HG03521 (cell line): ENCODE measurements at regions not wholly inside any gene's neighbourhood (a gene's known extent, or its start where the extent isn't known, plus 50 kb on each side); places are given as distances from the start of the nearest gene placed in this dataset.
"Not testable (repeated sequence)": the region's sequence is repeated elsewhere in the genome, so short reads cannot be mapped to it uniquely, and the experiment has no call there.

Experiments
- ATAC-seq: cut with Tn5 transposase; IDR thresholded peaks from one replicate; pipeline ENCODE4 v1.9.1; 2021; ENCODE audit warnings: mild to moderate bottlenecking, moderate library complexity; ENCODE audit not compliant: unreplicated experiment

- no peak for ATAC-seq
Observed at GRCh38 chr10:36026656-36027390, 384.7 kb upstream of the FZD8 start.

- no peak for ATAC-seq
Observed at GRCh38 chr10:36026081-36026480, 384.0 kb upstream of the FZD8 start.

- ATAC-seq = no peak
Observed at GRCh38 chr10:36023939-36024338, 381.8 kb upstream of the FZD8 start.

DNA sequence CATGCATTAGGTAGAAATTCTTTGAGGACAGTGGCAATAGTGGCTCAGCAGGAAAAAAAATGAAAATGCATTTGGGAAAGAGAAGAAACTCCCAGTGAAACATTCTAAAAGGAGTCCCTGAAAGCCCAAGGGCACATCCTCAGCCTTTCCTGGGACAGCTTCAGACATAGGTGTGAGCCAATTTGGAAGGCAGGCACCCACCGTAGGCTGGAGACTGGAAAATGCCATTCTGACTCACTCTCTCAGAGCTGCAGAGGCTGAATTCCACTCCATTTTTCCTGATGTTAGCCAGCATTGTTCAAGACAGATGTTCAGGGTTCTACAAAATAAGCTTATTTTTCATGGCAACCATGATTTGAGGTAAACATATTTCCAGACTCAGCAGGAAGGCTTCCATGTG is 379.0 kb upstream of the FZD8 start:
- no peak for ATAC-seq

DNA sequence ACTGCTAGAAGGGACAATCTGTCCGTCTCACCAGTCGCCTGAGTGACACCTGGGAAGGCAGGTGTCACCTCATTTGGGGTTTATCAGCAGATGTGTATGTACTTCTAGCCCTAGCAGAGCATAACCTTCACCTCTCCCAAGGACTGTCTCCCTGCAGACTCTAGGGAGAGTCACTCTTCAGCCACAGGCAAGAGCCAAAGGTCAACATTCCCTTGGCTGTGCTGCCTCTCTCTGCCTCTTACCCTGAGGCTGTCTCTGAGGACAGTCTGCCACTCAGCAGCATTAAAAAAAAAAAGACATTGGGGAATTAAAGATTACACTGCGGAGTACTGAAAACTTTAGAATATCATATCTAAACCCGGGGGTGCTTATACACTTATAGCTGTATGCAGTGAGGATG is 377.7 kb upstream of the FZD8 start:
- ATAC-seq = no peak

DNA sequence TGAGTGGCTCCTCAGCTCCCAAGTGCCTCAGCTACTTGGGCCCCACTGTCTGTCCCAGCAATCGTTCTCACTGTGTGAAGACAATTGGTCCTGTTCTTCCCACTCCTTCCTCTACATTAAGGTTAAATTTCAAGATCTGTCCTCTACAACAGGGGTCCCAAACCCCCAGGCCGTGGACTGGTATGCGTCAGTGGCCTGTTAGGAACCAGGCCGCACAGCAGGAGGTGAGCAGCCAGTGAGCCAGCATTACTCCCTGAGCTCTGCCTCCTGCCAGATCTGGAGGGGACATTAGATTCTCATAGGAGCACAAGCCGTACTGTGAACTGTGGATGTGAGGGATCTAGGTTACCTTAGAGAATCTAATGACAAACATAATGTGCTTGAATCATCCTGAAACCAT is 376.9 kb upstream of the FZD8 start:
- ATAC-seq = no peak

DNA sequence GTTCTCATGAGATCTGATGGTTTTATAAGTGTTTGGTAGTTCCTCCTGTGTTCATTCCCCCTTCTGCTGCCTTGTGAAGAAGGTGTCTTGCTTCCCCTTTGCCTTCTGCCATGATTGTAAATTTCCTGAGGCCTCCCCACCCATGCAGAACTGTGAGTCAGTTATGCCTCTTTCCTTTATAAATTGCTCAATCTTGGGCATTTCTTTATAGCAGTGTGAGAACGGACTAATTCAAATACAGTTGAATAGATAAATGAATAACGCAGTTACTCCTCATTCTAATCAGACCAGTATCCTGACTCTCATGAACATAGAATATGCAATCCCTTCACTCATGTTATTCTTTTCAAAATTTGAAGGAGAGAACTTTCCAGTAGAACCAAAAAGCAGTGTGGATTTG is 375.0 kb upstream of the FZD8 start:
- no peak for ATAC-seq

DNA sequence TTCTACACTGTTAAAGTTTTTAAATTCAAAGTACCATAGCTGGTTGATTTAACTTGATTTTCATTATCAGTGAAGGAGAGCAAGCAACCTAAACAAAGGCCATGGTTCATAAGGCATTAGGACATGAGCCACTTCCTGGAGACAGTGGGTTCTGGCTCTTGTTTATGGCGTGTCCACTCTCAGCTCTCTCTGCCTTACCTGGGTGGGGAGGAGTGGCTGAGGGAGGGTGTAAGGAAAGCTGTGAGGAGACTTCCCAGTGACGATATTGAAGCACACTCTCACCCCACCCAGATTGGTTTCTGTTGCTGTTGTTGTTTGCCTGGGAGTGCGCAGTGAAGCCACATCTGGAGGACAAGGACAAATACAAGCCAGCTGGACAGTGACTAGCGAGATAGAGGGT is 365.3 kb upstream of the FZD8 start:
- no peak for ATAC-seq

- ATAC-seq = no peak
Observed at GRCh38 chr10:36003688-36004087, 361.6 kb upstream of the FZD8 start.

DNA sequence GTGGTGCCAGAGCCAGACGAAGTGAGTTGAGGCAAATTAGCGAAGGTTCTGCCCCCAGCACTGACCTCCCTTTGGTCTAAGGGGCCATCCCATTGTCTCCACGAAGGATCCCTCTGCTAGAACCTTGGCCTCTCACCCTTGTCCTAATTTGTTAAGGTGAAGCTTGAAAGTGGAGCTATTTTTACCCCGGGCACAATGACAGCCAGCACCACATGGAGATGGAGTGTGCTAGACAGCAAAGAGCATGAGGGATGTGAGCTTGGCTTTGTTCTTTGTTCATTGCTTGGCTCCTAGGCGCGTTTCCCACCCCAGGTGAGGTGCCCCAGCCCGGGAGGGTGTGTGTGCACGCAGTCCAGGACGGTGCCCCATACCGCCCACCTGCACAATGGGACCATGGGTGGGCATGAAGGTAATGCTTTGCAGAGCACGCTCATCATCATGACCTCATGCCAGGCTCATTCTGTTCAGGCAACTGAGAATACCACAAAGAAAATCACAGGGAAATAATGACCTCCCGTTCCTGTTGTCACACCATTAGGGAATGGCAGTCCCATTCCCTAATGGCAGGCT is 361.0 kb upstream of the FZD8 start:
- no peak for ATAC-seq

DNA sequence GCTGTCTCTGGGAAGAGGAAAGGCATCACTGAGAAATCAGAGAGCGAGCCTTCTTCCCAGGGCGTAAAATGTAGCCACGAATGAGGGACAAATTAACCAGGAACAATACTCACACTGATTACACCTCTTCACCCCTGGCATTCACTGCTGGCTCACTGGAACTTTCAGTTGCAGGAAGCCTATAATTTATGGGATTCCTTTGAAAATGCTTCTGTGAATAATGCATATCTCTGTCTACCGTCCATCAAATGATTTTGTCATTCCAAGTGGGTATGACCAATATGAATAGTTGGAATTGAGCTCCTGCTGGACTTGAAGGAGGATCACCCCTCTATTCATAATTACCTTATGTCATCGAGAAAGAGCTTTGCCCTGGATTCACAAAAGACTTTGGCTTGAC is 360.3 kb upstream of the FZD8 start:
- no peak for ATAC-seq

- not testable (repeated sequence) for ATAC-seq
Observed at GRCh38 chr10:36000754-36001153, 358.7 kb upstream of the FZD8 start.

- no peak for ATAC-seq
Observed at GRCh38 chr10:35998026-35998425, 355.9 kb upstream of the FZD8 start.

- ATAC-seq = no peak
Observed at GRCh38 chr10:35995485-35995884, 353.4 kb upstream of the FZD8 start.

DNA sequence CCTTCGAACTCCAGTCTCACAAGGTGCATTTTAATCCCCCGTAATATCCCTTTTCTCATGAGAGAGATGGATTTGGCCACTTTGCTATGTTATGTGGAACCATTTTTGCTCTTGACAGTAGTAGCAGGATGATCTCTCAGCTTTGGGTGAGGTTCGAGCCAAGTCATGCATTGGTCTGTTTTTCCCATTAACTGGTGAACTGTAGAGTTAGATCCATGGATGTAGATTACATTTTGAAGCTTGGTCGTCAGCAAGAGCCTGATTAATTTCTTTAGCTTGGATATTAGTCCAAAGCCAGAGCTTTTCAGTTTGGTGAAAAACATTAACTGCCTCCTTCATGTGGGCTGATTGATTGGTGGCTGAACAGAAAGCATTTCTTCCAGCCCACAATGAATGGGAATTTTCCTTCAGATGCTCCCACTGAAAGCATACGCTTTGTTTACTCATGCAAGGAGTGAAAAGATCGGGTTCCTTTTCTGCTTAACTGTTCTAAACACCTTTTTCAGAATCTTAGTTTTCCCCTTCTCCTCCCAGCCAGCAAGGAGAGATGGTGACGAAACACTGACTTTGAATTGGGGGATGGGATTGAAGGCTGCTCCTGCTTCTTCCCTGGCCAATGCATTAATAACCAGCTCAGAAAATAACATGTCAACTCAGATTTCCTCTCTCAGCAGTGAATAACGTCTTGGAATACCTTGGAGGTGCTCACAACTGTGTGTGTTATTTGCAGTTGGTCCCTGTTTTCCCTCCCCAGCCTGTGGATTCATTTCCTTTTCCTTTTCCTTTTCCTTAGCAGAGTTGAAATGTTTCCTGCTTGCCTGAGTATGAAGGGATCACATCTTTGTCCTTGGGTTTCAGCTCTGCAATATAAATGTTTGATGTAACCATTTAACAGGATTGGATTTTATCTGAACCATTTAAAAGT is 351.8 kb upstream of the FZD8 start:
- ATAC-seq = no peak

- ATAC-seq = no peak
Observed at GRCh38 chr10:35992107-35992506, 350.0 kb upstream of the FZD8 start.

DNA sequence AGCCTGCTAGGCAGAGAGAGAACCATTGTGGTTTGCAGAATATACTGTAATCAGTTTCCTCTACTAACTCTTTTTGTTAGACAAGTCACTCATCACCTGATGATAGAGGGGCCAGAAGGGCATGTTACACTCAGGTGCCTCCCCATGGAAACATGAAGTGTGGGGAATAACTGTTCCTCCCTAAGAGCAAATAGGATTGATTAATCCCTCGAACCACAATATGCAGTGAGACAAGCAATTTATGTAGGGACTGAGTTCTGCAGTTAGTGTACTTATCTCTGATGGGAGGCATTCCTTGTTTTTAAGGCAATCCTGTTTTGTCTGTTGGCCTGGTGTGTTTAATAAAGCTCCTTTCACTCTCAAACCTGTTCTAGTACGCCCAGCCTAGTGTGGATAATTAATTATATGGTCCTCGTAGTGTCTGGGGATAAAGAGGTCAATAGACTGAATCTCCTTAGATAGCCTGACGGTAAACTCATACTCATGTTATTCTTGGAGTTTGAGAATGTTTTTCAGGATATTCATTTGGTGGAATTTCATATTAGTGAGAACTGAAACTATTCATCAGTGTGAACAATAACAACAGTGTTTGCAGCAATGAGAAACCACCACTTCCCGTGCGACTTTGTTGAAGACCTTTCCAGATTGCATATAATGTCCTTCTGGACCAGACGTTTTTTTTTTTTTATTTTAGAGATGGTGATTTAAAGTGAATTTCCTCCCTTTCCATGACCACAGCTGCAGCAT is 344.8 kb upstream of the FZD8 start:
- ATAC-seq = no peak

GRCh38 chr10:35979116-35979515 is 337.0 kb upstream of the FZD8 start:
- ATAC-seq = no peak

- ATAC-seq = not testable (repeated sequence)
Observed at GRCh38 chr10:35973912-35974591, 332.0 kb upstream of the FZD8 start.

- no peak for ATAC-seq
Observed at GRCh38 chr10:35972275-35972674, 330.2 kb upstream of the FZD8 start.

DNA sequence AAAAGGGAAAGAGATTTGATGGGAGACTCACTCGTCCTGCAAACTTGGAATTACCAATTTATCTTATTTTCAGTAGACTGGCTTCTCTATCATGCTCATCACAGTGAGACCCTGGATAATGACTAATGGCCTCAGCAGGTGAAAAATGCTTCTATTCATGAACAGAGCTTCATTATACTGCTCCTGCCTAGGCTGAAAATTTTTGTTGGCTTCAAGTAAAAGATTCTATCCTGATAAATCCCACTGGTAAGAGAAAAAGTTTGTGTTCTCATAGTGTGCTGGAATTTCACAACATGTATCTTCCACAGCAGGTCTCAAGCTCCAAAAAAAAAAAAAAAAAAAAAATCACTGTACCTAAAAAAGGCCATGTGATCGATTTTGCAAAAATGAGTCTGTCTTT is 329.3 kb upstream of the FZD8 start:
- ATAC-seq = no peak
